A673 (cell line): ENCODE measurements at regions not wholly inside any gene's neighbourhood (a gene's known extent, or its start where the extent isn't known, plus 50 kb on each side); places are given as distances from the start of the nearest gene placed in this dataset.

ENCODE experiments used
- BruUV-seq: library from RNA; stranded (reverse); fragments of 400-500 nt; replicated peaks from 2 replicates; lab custom pipeline; 2021; lab: Mats Ljungman, UMichigan
- CTCF ChIA-PET: fragments of 300-600 bp; sonication (Branson Sonifier 250); formaldehyde crosslinking; loops from one replicate; lab custom pipeline; 2022; ENCODE audit warnings: antibody characterized with exemption; lab: Charles Lee
- POLR2A ChIA-PET: fragments of 300-600 bp; sonication (Branson Sonifier 250); formaldehyde crosslinking; loops from one replicate; lab custom pipeline; 2022; ENCODE audit warnings: antibody characterized with exemption; ENCODE audit not compliant: low non-redundant PET; lab: Charles Lee
- DNase-seq: peaks from one replicate; pipeline ENCODE4 v3.0.0-alpha.2; 2015; ENCODE audit warnings: low spot score
- H3K27ac ChIP-seq: fragments of 200-600 bp; sonication (generic); 2 replicates; pipeline ENCODE4 v1.5.1; 2016; ENCODE audit warnings: mixed run types, low read depth, mild to moderate bottlenecking, mixed read lengths, antibody characterized with exemption, low read length; ENCODE audit not compliant: poor library complexity, severe bottlenecking
- H3K27me3 ChIP-seq: fragments of 200-600 bp; sonication (generic); replicated peaks from 2 replicates; pipeline ENCODE4 v1.6.1; 2017; ENCODE audit warnings: mixed run types, low read depth, mild to moderate bottlenecking, mixed read lengths, antibody characterized with exemption, low read length; ENCODE audit not compliant: insufficient read depth, poor library complexity
- H3K36me3 ChIP-seq: fragments of 200-600 bp; sonication (generic); 2 replicates; pipeline ENCODE4 v1.6.1; 2016; ENCODE audit warnings: mixed run types, mild to moderate bottlenecking, mixed read lengths, antibody characterized with exemption, low read length; ENCODE audit not compliant: insufficient read depth, poor library complexity, severe bottlenecking
- H3K4me1 ChIP-seq: fragments of 200-600 bp; sonication (generic); 2 replicates; pipeline ENCODE4 v1.6.1; 2017; ENCODE audit warnings: mixed run types, mild to moderate bottlenecking, mixed read lengths, antibody characterized with exemption, low read length; ENCODE audit not compliant: insufficient read depth, poor library complexity, severe bottlenecking
- H3K4me3 ChIP-seq: fragments of 200-600 bp; sonication (generic); 2 replicates; pipeline ENCODE4 v1.5.1; 2016; ENCODE audit warnings: low read depth, mixed run types, mild to moderate bottlenecking, mixed read lengths, low read length; ENCODE audit not compliant: poor library complexity, severe bottlenecking
- H3K9me3 ChIP-seq: fragments of 200-600 bp; sonication (generic); 2 replicates; pipeline ENCODE4 v1.6.1; 2016; ENCODE audit warnings: mixed run types, low read depth, mild to moderate bottlenecking, mixed read lengths, antibody characterized with exemption, low read length; ENCODE audit not compliant: poor library complexity, severe bottlenecking
- EZH2 ChIP-seq: fragments of 200-600 bp; sonication (generic); IDR thresholded peaks from 2 replicates; pipeline ENCODE4 v1.6.1; 2017; ENCODE audit warnings: borderline replicate concordance, low read depth, mild to moderate bottlenecking, mixed read lengths, antibody characterized with exemption, low read length; ENCODE audit not compliant: poor library complexity, severe bottlenecking
- intact Hi-C: fragments of 100-400 bp; cut with micrococcal nuclease; formaldehyde crosslinking; loops from one replicate; pipeline ENCODE4 v1.10.0; 2022; ENCODE audit not compliant: unreplicated experiment
- TF ChIP-seq, protein P1 (sequence below): fragments of 300-800, 200-600 bp; sonication (generic); conservative IDR thresholded peaks from 2 replicates; pipeline ENCODE4 v1.5.1; 2017; ENCODE audit warnings: low read depth, mild to moderate bottlenecking, antibody characterized with exemption, low read length, moderate library complexity, mixed read lengths

DNA sequence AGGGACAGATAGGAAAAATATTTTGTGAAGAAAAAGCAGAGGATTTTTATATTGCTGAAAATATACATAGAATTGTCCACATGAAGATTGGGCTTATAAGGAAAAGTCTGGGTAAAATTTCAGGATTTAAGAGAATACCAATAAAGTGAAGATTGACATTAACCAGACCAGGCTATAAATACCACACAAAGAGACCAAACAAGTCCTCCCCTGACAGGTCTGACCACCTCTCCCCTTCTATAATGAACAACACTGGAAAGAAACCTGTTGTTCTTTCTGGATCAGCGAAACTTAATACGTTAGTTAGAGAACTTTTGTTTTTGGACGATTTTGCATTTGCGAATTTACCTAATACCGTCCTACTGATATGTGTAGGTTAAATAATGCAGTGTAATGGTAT, 138.3 kb downstream of the ISL1 start:
- Histone ChIP-seq H3K4me1 (no peaks in the 10 kb centered on the region), H3K36me3 (no peaks in the 10 kb centered on the region), H3K27me3 (no peaks in the 10 kb centered on the region), H3K9me3 (no peaks in the 10 kb centered on the region), H3K4me3 (no peak overlapping the region), H3K27ac (no peak overlapping the region)
- ChIA-PET CTCF (no interaction called here), POLR2A (no interaction called here)
- TF ChIP-seq EZH2 = no peak
- TF ChIP-seq, protein P1, sequence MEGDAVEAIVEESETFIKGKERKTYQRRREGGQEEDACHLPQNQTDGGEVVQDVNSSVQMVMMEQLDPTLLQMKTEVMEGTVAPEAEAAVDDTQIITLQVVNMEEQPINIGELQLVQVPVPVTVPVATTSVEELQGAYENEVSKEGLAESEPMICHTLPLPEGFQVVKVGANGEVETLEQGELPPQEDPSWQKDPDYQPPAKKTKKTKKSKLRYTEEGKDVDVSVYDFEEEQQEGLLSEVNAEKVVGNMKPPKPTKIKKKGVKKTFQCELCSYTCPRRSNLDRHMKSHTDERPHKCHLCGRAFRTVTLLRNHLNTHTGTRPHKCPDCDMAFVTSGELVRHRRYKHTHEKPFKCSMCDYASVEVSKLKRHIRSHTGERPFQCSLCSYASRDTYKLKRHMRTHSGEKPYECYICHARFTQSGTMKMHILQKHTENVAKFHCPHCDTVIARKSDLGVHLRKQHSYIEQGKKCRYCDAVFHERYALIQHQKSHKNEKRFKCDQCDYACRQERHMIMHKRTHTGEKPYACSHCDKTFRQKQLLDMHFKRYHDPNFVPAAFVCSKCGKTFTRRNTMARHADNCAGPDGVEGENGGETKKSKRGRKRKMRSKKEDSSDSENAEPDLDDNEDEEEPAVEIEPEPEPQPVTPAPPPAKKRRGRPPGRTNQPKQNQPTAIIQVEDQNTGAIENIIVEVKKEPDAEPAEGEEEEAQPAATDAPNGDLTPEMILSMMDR = no peak
- no TSS peak for BruUV-seq
- intact Hi-C loops = no loop called here
- DNase-seq = no peak

DNA sequence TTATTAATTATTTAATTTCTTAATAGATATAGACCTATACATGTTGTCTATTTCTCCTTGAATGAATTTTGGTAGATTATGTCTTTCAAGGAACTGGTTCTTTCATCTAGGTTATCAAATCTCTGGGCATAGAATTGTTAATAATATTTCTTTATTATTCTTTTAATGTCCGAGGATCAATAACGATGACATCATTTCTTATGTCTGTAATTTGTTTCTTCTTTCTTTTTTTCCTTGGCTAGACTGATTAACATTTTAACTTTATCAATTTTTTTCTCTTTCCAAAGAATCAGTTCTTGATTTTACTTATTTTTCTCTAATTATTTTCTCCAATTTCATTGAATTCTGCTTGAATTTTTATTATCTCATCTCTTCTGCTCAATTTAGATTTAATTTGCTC, 156.0 kb downstream of the ISL1 start:
- H3K36me3 ChIP-seq = no peaks in the 10 kb centered on the region
- ChIA-PET POLR2A (no interaction called here), CTCF (no interaction called here)
- TF ChIP-seq, protein P1 = no peak
- no peak for TF ChIP-seq EZH2
- H3K27me3 ChIP-seq = no peaks in the 10 kb centered on the region
- no peak overlapping the region for H3K27ac ChIP-seq
- H3K4me1 ChIP-seq = no peaks in the 10 kb centered on the region
- H3K9me3 ChIP-seq = no peaks in the 10 kb centered on the region
- BruUV-seq = no TSS peak
- no peak overlapping the region for H3K4me3 ChIP-seq
- intact Hi-C loops = no loop called here
- no peak for DNase-seq

GRCh38 chr5:51544031-51544785, 161.0 kb downstream of the ISL1 start:
- BruUV-seq = no TSS peak
- DNase-seq = no peak
- CTCF ChIA-PET = no interaction called here
- Histone ChIP-seq H3K36me3 (no peaks in the 10 kb centered on the region), H3K4me1 (no peaks in the 10 kb centered on the region), H3K9me3 (no peaks in the 10 kb centered on the region), H3K27ac (no peak overlapping the region), H3K4me3 (no peak overlapping the region), H3K27me3 (no peaks in the 10 kb centered on the region)
- no peak for TF ChIP-seq EZH2
- TF ChIP-seq, protein P1 = no peak
- intact Hi-C loops = no loop called here
- POLR2A ChIA-PET = no interaction called here
